ENCODE measurements at regions not wholly inside any gene's neighbourhood (a gene's known extent, or its start where the extent isn't known, plus 50 kb on each side); places are given as distances from the start of the nearest gene placed in this dataset.

DNA sequence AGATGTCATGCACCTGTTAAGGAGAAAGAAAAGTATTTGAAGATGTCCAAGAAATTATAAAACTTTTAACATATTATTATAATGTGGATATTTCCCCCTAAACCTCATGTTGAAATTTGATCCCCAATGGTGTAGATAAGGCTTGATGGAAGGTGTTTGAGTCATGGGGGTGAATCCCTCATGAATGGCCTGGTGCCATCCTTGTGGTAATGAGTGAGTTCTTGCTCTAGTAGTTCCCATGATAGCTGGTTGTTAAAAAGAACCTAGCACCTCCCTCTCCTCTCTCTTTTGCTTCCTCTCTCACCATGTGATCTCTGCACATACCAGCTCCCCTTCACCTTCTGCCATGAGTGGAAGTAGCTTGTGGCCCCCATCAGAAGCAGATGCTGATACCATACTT lies 176.6 kb upstream of the NR3C2 start:
- ChIA-PET CTCF (no interaction called here), POLR2A (no interaction called here)
- H3K36me3 ChIP-seq (ENCODE audit: control insufficient read depth in 2 of 2, insufficient read depth in 1 of 2, low read length in 2 of 2), result no peaks in the 10 kb centered on the region; a peak in 1 of 3 replicates
- H3K27ac ChIP-seq (ENCODE audit: extremely low read depth, low read depth, low read length), result no peak overlapping the region
- TF ChIP-seq ZNF600 (tag by site-specific recombination; IDR thresholded peaks at IDR 0.05), result no peak
- TF ChIP-seq, protein P1, sequence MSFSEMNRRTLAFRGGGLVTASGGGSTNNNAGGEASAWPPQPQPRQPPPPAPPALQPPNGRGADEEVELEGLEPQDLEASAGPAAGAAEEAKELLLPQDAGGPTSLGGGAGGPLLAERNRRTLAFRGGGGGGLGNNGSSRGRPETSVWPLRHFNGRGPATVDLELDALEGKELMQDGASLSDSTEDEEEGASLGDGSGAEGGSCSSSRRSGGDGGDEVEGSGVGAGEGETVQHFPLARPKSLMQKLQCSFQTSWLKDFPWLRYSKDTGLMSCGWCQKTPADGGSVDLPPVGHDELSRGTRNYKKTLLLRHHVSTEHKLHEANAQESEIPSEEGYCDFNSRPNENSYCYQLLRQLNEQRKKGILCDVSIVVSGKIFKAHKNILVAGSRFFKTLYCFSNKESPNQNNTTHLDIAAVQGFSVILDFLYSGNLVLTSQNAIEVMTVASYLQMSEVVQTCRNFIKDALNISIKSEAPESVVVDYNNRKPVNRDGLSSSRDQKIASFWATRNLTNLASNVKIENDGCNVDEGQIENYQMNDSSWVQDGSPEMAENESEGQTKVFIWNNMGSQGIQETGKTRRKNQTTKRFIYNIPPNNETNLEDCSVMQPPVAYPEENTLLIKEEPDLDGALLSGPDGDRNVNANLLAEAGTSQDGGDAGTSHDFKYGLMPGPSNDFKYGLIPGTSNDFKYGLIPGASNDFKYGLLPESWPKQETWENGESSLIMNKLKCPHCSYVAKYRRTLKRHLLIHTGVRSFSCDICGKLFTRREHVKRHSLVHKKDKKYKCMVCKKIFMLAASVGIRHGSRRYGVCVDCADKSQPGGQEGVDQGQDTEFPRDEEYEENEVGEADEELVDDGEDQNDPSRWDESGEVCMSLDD (tag by site-specific recombination; IDR thresholded peaks at IDR 0.05), result no peak
- no peak for TF ChIP-seq ZNF707 (tag by site-specific recombination; IDR thresholded peaks at IDR 0.05)
- TF ChIP-seq ZNF664 (tag by site-specific recombination; IDR thresholded peaks at IDR 0.05), result no peak
- no peak for TF ChIP-seq KLF8 (tag by site-specific recombination; IDR thresholded peaks at IDR 0.05)
- no peak for TF ChIP-seq ZEB2 (tag by site-specific recombination; IDR thresholded peaks at IDR 0.05)
- TF ChIP-seq ZNF571 (tag by site-specific recombination; IDR thresholded peaks at IDR 0.05), result no peak
- no peak for TF ChIP-seq ZNF777 (tag by site-specific recombination; IDR thresholded peaks at IDR 0.05; ENCODE audit: borderline replicate concordance)
- no peak for TF ChIP-seq ZNF629 (tag by site-specific recombination; IDR thresholded peaks at IDR 0.05)
- no peak for TF ChIP-seq ZBTB1 (tag by site-specific recombination; IDR thresholded peaks at IDR 0.05)
- TF ChIP-seq ZFP3 (tag by site-specific recombination; IDR thresholded peaks at IDR 0.05; ENCODE audit: low read depth), result no peak
- H3K4me1 ChIP-seq (ENCODE audit: control insufficient read depth, insufficient read depth, low read length), result no peaks in the 10 kb centered on the region
- H3K9me3 ChIP-seq (ENCODE audit: control insufficient read depth, insufficient read depth, low read depth, low read length), result no peaks in the 10 kb centered on the region
- no peak overlapping the region for H3K4me3 ChIP-seq (ENCODE audit: low read depth, low read length)

DNA sequence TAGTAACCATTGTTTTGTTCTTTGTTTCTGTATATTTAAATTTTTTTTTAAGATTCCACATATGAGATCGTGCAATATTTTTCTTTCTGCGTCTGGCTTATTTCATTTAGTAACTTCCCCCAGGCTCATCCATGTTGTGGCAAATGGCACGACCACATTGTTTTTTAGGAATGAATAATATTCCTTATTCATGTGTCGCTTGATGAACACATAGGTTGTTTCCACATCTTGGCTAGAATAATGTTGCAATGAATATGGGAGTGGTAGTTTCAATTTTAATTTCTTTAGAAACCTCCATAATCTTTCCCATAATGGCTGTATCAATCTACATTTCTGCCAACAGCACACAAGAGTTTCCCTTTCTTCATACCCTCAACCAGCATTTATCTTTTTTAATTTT lies 166.8 kb upstream of the NR3C2 start:
- ChIA-PET POLR2A (no interaction called here), CTCF (no interaction called here)
- H3K4me3 ChIP-seq (ENCODE audit: low read depth, low read length), result no peak overlapping the region
- TF ChIP-seq ZNF2 (tag by site-specific recombination; IDR thresholded peaks at IDR 0.05) (no peak), ZNF311 (tag by site-specific recombination; IDR thresholded peaks at IDR 0.05; ENCODE audit: borderline replicate concordance) (no peak), ZNF791 (tag by site-specific recombination; IDR thresholded peaks at IDR 0.05) (no peak), TCF7L2 (IDR thresholded peaks at IDR 0.05; ENCODE audit: borderline replicate concordance, low read depth, low read length) (no peak), ZNF211 (tag by site-specific recombination; IDR thresholded peaks at IDR 0.05; ENCODE audit: low read depth) (no peak), PRDM1 (tag by site-specific recombination; IDR thresholded peaks at IDR 0.05) (no peak), ZNF501 (tag by site-specific recombination; IDR thresholded peaks at IDR 0.05) (no peak), ZNF24 (tag by site-specific recombination; IDR thresholded peaks at IDR 0.05) (no peak), ZNF529 (tag by site-specific recombination; IDR thresholded peaks at IDR 0.05; ENCODE audit: insufficient replicate concordance) (no peak), ZNF660 (tag by site-specific recombination; IDR thresholded peaks at IDR 0.05) (no peak), ZNF585B (tag by site-specific recombination; IDR thresholded peaks at IDR 0.05) (no peak), ZNF121 (tag by site-specific recombination; IDR thresholded peaks at IDR 0.05) (no peak)
- TF ChIP-seq, protein P2, sequence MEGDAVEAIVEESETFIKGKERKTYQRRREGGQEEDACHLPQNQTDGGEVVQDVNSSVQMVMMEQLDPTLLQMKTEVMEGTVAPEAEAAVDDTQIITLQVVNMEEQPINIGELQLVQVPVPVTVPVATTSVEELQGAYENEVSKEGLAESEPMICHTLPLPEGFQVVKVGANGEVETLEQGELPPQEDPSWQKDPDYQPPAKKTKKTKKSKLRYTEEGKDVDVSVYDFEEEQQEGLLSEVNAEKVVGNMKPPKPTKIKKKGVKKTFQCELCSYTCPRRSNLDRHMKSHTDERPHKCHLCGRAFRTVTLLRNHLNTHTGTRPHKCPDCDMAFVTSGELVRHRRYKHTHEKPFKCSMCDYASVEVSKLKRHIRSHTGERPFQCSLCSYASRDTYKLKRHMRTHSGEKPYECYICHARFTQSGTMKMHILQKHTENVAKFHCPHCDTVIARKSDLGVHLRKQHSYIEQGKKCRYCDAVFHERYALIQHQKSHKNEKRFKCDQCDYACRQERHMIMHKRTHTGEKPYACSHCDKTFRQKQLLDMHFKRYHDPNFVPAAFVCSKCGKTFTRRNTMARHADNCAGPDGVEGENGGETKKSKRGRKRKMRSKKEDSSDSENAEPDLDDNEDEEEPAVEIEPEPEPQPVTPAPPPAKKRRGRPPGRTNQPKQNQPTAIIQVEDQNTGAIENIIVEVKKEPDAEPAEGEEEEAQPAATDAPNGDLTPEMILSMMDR (tag by site-specific recombination; IDR thresholded peaks at IDR 0.05), result no peak
- TF ChIP-seq, protein P3, sequence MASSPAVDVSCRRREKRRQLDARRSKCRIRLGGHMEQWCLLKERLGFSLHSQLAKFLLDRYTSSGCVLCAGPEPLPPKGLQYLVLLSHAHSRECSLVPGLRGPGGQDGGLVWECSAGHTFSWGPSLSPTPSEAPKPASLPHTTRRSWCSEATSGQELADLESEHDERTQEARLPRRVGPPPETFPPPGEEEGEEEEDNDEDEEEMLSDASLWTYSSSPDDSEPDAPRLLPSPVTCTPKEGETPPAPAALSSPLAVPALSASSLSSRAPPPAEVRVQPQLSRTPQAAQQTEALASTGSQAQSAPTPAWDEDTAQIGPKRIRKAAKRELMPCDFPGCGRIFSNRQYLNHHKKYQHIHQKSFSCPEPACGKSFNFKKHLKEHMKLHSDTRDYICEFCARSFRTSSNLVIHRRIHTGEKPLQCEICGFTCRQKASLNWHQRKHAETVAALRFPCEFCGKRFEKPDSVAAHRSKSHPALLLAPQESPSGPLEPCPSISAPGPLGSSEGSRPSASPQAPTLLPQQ (tag by site-specific recombination; IDR thresholded peaks at IDR 0.05), result no peak
- TF ChIP-seq, protein P4, sequence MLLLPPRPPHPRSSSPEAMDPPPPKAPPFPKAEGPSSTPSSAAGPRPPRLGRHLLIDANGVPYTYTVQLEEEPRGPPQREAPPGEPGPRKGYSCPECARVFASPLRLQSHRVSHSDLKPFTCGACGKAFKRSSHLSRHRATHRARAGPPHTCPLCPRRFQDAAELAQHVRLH (tag by site-specific recombination; IDR thresholded peaks at IDR 0.05), result no peak
- TF ChIP-seq, protein P5, sequence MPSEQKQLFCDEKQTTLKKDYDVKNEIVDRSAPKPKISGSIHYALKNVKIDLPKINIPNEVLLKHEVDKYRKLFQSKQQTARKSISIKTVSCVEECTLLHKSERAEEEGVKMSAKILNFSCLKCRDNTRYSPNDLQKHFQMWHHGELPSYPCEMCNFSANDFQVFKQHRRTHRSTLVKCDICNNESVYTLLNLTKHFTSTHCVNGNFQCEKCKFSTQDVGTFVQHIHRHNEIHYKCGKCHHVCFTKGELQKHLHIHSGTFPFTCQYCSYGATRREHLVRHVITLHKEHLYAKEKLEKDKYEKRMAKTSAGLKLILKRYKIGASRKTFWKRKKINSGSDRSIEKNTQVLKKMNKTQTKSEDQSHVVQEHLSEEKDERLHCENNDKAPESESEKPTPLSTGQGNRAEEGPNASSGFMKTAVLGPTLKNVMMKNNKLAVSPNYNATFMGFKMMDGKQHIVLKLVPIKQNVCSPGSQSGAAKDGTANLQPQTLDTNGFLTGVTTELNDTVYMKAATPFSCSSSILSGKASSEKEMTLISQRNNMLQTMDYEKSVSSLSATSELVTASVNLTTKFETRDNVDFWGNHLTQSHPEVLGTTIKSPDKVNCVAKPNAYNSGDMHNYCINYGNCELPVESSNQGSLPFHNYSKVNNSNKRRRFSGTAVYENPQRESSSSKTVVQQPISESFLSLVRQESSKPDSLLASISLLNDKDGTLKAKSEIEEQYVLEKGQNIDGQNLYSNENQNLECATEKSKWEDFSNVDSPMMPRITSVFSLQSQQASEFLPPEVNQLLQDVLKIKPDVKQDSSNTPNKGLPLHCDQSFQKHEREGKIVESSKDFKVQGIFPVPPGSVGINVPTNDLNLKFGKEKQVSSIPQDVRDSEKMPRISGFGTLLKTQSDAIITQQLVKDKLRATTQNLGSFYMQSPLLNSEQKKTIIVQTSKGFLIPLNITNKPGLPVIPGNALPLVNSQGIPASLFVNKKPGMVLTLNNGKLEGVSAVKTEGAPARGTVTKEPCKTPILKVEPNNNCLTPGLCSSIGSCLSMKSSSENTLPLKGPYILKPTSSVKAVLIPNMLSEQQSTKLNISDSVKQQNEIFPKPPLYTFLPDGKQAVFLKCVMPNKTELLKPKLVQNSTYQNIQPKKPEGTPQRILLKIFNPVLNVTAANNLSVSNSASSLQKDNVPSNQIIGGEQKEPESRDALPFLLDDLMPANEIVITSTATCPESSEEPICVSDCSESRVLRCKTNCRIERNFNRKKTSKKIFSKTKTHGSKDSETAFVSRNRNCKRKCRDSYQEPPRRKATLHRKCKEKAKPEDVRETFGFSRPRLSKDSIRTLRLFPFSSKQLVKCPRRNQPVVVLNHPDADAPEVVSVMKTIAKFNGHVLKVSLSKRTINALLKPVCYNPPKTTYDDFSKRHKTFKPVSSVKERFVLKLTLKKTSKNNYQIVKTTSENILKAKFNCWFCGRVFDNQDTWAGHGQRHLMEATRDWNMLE (tag by site-specific recombination; conservative IDR thresholded peaks at IDR 0.05; ENCODE audit: low read depth), result no peak

More for the DNA sequence above, 166.8 kb upstream of the NR3C2 start:
- Histone ChIP-seq H3K9me3 (ENCODE audit: control insufficient read depth, insufficient read depth, low read depth, low read length) (no peaks in the 10 kb centered on the region), H3K36me3 (ENCODE audit: control insufficient read depth in 2 of 2, insufficient read depth in 1 of 2, low read length in 2 of 2) (no peaks in the 10 kb centered on the region), H3K27ac (ENCODE audit: extremely low read depth, low read depth, low read length) (no peak overlapping the region), H3K4me1 (ENCODE audit: control insufficient read depth, insufficient read depth, low read length) (no peaks in the 10 kb centered on the region)
